HG02678 (cell line): ENCODE measurements at regions not wholly inside any gene's neighbourhood (a gene's known extent, or its start where the extent isn't known, plus 50 kb on each side); places are given as distances from the start of the nearest gene placed in this dataset.
"Not testable (repeated sequence)": the region's sequence is repeated elsewhere in the genome, so short reads cannot be mapped to it uniquely, and the experiment has no call there.

ENCODE experiments used
- ATAC-seq: cut with Tn5 transposase; IDR thresholded peaks from one replicate; pipeline ENCODE4 v1.9.1; 2021; ENCODE audit warnings: mild to moderate bottlenecking, moderate library complexity; ENCODE audit not compliant: unreplicated experiment

DNA sequence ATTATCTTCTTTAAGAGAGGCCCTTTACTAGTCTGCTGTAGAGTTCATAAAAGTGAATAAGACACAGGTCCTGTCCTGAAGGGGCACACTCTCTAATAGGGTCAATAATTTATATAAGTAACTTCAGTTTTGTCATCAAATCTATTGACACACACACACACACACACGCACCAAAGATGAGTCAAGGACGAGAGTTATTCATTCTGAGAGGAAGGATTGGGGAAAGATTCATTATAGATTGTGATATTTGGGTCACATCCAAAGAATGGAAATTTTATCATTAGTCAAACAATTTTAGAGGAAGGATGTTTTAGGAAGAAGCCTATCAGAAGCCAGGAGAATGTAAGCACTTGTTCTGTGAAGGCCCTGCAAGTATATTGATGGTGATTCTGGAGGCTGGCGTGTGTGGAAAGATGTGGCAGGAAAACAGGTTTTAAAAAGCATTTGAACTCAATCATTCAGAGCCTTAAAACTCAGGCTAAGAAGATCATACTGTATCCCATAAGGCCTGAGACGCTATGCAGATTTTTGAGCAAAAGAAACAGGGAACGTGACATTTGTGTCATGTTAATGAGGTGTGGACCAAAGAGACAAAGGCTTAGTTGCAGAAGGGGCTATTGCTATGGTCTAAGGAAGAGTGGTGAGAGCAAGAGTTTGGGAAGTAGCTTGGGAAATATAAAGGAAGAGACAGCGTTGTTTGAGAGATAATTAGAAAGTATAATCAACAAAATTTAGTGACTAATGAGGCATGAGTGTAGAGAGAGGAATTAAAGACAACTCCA is 161.4 kb upstream of the PREP start:
- ATAC-seq: no peak

DNA sequence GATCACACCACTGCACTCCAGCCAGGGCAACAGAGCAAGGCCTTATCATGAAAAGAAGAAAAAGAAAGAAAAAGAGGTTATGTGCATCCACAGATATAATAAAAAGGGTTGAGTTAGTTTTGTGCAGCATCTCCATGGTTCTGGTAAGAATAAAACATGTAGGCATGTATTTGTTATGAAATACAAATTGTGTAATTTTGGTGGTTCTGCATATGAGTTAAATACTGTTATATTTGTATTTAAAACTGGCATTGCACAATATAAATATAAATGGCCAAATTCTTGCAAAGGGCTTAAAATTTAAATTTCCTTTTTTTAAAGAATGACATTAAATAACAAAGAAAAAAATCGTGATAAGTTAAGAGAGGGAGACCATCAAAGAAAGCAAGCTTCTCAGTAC is 159.1 kb upstream of the PREP start:
- ATAC-seq: no peak

DNA sequence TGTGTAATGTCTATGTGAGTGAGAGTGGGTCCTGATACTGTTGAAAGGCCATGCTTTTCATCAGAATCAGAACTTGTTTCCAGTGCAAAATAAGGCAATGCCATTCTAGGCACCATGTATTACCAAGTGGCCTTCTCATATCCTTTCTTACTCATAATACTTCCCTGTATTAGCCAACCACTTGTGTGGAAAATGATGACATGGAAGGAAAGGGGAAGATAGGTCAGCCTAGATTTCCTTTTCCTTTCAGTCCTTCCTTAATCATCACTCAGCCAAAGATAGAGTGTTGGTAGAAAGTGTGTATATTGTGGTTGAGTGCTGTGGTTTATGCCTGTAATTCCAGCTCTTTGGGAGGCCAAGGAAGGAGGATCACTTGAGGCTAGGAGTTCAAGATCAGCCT is 158.6 kb upstream of the PREP start:
- no peak for ATAC-seq

DNA sequence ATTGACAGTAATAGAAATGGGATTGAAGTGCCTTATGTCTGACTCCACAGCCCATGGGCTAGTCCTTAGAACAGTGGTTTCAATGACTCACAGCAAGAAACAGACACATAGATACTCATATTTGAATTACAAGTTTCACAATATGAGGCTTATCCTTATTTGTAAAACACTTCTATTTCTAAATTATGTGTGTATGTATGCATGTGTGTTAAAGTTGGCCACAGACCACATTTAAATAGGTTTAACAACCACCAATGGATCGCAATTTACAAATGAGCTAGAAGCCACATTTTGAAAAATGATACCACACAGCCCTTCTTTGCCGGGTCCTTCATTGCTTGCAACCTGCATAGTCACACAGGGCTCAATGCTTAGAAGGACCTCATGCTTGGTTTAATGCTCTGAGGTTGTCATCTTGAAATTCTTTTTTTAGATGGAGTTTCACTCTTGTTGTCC is 157.8 kb upstream of the PREP start:
- peak; percentile 98 for ATAC-seq

DNA sequence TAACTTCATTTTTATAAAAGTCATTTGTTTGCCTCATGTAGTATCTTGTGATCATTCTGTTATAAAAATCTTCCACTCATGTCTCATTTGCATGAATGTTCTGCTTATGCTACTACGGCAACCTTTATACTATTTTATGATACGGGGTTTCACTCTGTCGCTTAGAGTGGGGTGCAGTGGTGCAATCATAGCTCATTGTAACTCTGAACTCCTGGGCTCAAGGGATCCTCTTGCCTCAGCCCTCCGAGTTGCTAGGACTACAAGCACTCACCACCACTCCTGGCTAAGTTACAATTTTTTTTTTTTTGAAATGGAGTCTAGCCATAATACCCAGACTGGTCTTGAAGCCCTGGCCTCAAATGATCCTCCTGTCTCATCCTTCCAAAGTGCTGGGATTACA is 154.4 kb upstream of the PREP start:
- ATAC-seq: no peak

DNA sequence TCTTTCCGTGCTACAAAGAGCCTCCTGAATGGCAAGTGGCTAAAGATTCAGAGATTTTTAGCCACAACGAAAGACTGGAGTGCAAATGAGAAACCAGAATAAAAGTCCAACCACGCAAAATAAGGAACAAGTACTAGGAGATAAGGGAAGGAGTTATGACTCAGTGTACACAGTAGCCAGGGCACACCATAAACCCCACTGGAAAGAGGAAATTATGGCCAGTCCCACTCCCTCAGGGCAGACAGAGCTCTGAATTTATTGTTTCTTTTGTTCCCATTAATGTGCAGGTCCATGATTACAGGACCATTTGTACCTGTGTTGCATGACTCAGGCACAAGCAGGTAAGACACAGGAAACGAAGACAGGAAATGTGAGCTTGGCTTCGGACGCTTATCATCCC is 150.3 kb upstream of the PREP start:
- ATAC-seq: no peak

DNA sequence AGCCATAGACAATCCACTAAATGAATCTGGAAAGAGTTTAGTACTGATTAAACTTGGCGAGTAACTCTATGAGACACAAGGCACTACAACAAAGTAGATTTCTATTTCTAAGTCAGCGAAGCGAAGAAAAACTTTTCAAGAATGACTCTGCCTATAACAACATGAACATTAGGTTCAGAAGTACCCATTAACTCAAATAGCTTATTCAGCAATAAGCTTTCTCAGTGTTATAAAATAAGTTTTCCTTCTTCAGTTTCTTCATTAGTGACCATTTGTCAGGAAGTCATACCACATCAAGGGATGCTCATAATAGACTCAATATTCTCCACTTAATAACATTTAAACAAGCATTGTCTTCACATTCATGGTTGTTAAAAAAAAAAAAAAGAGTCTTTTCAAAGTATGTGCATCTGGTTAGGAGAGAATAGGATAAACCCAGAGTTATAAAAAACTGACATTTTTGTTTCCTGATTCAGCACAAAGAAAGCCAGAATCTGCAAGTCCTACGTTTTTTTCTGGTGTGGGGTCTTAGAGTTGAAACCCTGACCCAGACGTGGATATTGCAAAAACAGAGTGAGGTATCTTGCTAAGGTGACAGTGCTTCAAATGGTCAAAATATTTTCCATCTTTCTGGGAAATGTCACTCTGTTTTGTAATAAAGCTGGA is 148.2 kb upstream of the PREP start:
- no peak for ATAC-seq

DNA sequence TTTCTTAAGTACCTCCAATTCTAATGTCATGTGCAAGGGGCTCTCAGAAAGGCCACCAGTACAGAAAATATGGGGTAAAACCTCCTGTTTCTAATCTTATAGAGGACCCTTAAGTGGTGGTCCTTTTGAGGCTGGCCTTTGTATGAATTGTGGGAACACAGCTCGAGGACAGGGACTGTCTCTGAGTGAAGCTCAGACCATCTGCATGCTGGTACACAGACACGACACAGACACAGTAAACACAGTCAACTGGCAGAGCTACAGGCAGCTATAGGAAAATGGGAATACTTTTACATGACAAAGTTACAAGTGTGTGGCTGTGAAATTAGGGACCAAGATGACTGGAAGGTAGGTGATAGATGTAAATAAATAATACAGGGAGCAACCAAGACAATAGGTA is 143.9 kb upstream of the PREP start:
- no peak for ATAC-seq

DNA sequence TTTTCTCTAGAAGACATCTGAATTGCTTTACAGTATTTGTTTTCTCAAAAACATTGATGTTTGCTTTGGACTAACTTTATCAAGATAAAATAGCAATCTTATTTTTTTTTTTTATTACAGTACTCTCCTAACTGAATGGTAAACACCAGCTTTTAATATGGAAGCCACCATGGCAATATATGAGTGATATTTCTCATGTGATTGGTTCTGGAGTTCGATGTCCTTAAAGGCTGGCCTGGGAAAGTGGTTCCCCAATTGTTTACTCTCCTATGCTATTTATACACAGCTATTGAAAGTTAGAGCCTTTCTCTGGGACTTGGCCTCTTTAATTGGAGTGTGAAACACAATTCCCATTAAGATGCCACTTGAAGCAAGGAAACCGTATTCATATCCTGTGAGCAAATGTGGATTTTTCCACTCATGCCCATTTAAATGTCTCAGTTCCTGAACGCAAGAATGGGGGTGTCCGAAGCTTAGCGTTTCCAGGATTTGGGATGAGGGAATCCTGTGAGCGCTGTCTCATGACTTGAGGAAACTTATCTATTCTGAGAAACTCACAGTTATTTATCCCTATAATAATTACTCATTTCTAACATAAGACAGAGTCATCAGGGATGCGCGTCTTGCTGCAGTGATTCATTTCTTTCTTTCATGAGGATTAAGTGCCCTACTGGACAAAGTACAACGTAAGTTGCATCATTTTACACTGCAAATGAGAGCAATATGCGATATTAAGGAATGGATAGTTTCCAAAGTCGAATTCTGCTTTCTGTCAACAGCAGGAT is 143.3 kb upstream of the PREP start:
- no peak for ATAC-seq

DNA sequence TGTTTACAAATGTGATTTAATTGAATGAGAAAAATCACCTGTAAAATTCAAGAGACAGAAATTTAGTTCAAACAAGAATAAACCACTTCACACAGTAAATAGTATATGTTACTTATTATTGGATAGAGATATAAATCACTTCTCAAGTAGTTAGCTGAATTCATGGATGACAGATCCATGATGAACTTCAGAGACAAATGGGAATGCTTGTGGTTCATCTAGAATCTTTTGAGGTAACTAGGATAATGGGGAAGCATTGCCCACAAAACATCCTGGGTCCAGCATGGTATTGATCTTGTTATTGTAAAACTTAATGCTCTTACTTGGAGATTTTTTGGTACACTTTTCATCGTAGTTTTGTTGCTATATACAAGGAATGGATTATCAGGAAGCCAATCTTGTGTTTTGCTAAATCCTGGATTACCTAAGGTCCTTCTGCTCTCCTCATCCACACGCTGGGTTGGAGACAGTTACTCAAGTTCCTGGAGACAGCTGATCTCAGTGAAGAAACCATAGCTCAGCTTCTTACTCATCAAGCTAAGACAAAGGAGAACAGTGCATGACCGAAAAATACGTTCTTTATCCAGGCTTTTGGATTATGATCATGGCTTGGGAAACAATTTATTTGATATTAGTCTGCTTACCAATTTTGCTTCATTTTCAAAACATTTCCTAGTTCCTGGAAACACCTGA is 142.5 kb upstream of the PREP start:
- ATAC-seq: no peak

DNA sequence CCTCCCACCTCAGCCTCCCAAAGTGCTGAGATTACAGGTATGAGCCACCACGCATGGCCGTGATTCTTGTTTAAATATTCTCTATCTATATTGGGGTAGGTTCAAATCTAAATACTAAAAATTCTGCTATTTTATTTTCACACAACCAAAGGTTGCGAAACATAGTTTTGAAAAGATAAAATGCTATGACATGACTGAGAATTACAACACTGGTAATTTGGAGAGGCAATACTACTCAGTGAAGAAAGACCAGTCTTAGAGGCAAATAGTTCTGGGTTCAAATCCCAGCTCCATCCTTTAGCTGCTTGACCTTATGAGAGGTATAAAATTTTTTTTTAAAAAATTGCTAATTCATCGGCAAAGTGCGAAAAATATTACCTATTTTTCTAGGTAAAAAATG is 137.0 kb upstream of the PREP start:
- no peak for ATAC-seq

DNA sequence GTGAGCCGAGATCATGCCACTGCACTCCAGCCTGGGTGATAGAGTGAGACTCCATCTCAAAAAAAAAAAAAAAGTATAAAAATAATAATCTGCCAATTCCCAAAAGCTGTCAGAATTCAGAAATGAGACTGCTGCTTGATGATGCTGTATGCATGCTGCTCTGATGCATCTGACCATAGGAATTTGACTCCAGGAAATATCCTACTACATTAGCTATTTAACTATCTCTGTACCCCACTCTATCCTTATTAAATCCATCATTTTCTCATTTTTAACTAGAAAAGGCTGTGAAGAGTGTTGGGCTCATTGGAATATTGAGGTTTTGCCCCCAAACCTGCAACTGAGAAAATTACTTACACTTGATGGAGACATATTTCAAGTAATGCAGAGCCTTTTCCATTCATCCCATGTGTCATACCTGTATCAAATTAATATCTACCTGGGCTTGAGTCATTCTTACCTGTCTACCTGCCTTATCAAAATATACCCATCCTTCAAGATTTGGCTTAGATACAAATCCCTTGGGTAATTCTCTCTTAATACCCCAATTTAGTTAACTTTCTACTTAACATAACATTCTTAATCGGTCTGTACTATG is 135.2 kb upstream of the PREP start:
- no peak for ATAC-seq

DNA sequence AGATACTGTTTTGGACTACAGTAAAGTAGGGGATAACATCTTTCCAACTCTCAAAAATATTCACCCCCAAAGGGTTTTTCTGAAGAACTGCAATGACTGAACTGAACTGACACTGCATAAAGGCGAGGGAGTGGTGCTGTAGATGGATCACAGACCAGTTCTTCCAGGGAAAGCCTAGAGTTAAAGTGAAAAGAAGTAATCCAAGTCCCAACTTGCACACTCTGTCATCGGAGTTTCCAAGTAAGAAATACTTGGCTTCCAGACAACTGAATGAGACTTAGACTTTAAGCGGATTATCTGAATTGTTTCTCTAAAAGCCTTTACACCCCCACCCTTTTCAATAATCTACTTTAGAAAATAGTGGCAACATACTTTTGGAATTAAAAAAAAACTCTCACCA is 134.1 kb upstream of the PREP start:
- ATAC-seq: no peak

DNA sequence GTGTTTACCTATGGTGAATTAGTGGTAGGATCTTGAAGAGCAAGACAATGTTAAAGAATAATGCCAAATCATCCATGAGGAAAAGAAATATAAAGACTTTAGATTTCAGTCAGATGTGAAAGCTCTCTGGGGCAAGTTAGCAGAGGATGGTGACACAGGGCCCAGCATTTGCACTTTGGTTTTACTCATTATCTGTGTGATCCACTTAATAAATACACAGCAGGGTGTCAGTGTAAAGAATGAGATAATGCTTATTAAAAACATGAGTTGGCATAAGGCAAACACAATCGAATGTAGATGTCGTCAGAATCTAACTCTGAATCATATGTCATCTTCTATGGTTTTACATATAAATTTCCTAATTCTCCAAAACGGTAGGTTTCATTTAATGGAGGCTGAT is 130.4 kb upstream of the PREP start:
- no peak for ATAC-seq

DNA sequence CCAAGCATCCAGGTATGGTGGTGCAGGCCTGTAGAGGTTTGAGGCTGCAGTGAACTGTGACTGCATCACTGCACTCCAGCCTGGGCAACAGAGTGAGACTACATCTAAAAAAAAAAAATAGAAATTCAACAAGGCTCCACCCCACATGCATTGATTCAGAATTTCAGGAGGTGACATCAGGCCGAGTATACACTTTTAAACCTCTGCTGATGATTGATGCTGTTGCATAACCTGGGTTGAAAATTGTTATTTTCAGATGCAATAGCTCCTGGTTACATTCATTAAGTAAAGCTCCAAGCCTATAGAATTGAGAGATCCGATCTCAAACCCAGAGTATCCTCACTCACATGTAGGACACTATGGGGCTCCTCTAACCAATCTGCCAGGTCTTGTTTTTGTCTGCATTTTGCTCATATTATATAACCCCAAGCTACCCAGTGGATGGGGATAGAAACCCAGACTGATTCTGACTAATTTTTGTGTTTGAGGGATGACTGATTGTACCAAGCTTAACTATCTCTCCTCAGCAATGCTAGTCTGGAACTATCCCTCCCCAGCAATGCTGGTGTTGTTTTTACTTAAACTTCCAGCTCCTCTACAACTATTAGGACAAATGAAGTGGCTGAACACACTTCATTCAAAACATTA is 123.5 kb upstream of the PREP start:
- ATAC-seq: no peak

DNA sequence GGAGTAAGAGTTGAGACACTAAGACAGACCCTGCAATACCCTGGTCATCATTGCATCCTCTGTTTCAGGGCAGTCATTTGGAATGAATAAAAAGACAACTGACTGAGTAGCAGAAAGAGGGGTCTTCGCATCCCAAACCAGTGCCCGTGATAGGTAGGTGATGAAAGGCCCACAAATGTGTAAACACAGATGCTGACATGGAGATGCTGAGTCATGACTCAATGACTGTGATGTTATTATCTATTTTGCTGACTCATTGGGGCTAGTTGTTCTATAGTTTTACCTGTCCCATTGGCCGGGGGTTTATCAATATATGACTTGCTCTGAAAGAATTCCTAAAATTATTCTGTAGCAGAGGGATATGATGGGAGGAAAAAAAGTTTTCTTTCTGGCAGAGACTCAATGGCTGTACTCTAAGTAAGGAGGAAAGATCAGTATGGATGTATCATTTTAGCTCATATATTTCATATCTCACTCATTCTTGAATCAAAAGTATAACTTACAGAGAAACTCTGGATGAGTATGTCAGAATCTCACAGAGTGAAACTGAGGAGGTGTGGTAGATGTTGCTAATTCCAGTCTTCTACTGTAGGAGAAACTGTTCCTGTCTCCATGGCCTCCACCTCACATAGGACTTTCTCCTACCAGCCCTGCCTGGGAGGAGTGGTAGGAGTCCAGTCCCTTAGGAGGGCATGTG is 119.9 kb upstream of the PREP start:
- no peak for ATAC-seq

DNA sequence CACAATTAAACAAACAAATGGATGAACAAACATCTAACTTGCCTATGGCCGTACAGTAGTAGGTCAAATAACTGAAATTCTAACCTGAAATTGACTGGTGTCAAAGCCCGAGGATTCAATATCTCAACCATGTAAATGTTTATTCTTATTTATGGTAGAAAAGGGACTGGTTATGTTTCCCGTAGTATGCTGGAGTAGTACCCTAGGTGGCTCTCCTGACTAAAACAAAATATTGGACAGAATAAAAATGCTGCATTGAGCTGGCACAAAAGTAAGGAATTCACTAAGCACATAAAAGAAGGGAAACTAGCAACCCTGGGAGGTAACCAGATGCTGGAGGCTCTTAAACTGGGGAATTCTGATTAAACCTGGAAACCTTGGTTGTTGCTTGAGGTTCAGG is 117.1 kb upstream of the PREP start:
- ATAC-seq: no peak

DNA sequence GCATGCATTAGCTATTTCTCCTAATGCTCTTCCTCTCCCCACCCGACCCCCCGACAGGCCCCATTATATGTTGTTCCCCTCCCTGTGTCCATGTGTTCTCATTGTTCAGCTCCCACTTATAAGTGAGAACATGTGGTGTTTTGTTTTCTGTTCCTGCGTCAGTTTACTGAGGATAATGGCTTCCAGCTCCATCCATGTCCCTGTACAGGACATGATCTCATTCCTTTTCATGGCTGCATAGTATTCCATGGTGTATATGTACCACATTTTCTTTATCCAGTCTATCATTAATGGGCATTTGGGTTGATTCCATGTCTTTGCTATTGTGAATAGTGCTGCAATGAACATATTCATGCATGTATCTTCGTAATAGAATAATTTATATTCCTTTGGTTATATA is 116.1 kb upstream of the PREP start:
- ATAC-seq: not testable (repeated sequence)

DNA sequence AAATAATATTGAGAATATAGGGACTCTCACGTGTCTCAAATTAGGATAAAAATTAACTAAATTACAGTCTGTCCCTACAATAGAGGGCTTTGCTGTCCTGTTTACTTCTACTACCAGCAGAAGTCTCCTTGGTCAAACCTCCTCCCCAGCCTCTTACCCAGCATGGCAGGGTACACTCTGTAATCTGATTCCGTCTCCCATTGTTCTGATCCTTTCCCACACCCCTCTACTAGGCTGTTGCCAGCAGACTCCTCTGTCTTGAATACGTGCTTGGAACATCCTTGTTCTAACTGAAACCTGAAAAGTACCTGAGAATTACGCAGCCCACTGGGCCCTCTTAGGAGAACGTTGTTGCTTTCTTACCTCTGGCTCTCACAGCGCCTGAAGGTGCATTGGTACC is 112.2 kb upstream of the PREP start:
- ATAC-seq: no peak

DNA sequence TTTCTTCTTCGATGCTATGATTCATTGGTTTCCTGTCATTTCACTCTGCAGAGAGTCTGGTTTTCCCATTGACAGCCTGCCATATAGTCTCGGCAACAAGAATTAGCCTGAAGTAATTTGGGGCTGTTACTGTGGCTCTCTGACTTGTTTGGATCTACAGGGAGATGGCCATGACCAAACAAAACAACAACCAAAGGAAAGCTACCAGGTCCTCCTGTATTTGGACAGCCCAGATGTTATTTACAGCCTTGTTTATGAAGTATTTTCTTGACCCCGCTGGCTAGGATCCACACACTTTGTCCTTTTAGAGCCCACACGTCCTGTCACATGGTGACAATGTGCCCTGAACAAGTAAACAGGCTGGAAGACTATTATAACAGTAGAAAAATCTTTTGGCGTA is 111.4 kb upstream of the PREP start:
- ATAC-seq: no peak
